GM23248 (cell line): ENCODE measurements at regions not wholly inside any gene's neighbourhood (a gene's known extent, or its start where the extent isn't known, plus 50 kb on each side); places are given as distances from the start of the nearest gene placed in this dataset.

Source experiments
- DNase-seq: peaks from one replicate; pipeline ENCODE4 v3.0.0-alpha.2; 2015
- H2AFZ ChIP-seq: fragments of 200-600 bp; sonication (generic); 2 replicates; pipeline ENCODE4 v1.6.1; 2016; ENCODE audit warnings: antibody characterized with exemption
- H3F3A ChIP-seq: fragments of 200-600 bp; sonication (generic); 2 replicates; pipeline ENCODE4 v1.6.1; 2016; ENCODE audit warnings: mild to moderate bottlenecking, antibody characterized with exemption, mixed run types; ENCODE audit not compliant: insufficient read depth
- H3K27ac ChIP-seq: fragments of 200-600 bp; sonication (generic); 2 replicates; pipeline ENCODE4 v1.5.1; 2016; ENCODE audit warnings: mild to moderate bottlenecking
- H3K27me3 ChIP-seq: fragments of 200-600 bp; sonication (generic); replicated peaks from 2 replicates; pipeline ENCODE4 v1.6.1; 2016; ENCODE audit warnings: mild to moderate bottlenecking; ENCODE audit not compliant: insufficient read depth
- H3K36me3 ChIP-seq: fragments of 200-600 bp; sonication (generic); 2 replicates; pipeline ENCODE4 v1.6.1; 2016; ENCODE audit warnings: low read depth, mild to moderate bottlenecking
- H3K4me1 ChIP-seq: fragments of 200-600 bp; sonication (generic); 2 replicates; pipeline ENCODE4 v1.6.1; 2016; ENCODE audit warnings: mild to moderate bottlenecking; ENCODE audit not compliant: insufficient read depth
- H3K4me2 ChIP-seq: fragments of 200-600 bp; sonication (generic); one replicate; pipeline ENCODE4 v1.6.1; 2016; ENCODE audit warnings: mild to moderate bottlenecking; ENCODE audit not compliant: unreplicated experiment
- H3K4me3 ChIP-seq: fragments of 200-600 bp; sonication (generic); 2 replicates; pipeline ENCODE4 v1.5.1; 2016; ENCODE audit warnings: mild to moderate bottlenecking
- H3K79me2 ChIP-seq: fragments of 200-600 bp; sonication (generic); 2 replicates; pipeline ENCODE4 v1.6.1; 2016; ENCODE audit warnings: mild to moderate bottlenecking; ENCODE audit not compliant: insufficient read depth
- H3K9ac ChIP-seq: fragments of 200-600 bp; sonication (generic); 2 replicates; pipeline ENCODE4 v1.6.1; 2016; ENCODE audit warnings: mild to moderate bottlenecking
- H3K9me2 ChIP-seq: fragments of 200-600 bp; sonication (generic); 2 replicates; pipeline ENCODE4 v1.6.1; 2016; ENCODE audit warnings: mixed run types, mild to moderate bottlenecking, moderate library complexity; ENCODE audit not compliant: insufficient read depth
- H3K9me3 ChIP-seq: fragments of 200-600 bp; sonication (generic); one replicate; pipeline ENCODE4 v1.6.1; 2017; ENCODE audit warnings: low read depth
- H4K20me1 ChIP-seq: fragments of 200-600 bp; sonication (generic); 2 replicates; pipeline ENCODE4 v1.6.0; 2016; ENCODE audit not compliant: insufficient read depth
- EZH2 ChIP-seq: fragments of 200-600 bp; sonication (generic); IDR thresholded peaks from 2 replicates; pipeline ENCODE4 v1.6.1; 2018; ENCODE audit warnings: antibody characterized with exemption, mild to moderate bottlenecking; ENCODE audit not compliant: insufficient read depth, poor library complexity, severe bottlenecking
- EZH2phosphoT487 ChIP-seq: fragments of 200-600 bp; sonication (generic); IDR thresholded peaks from 2 replicates; pipeline ENCODE4 v1.6.1; 2018; ENCODE audit warnings: antibody characterized with exemption, moderate library complexity, mild to moderate bottlenecking, low read depth; ENCODE audit not compliant: insufficient read depth
- WGBS, 2 experiments: methylation state at CpG; one replicate each; pipeline ENCODE4 v1.1.6; 2015 to 2017; ENCODE audit warnings: low lambda C conversion rate in 2 of 2, low coverage in 1 of 2; ENCODE audit errors: missing lambda C conversion rate in 2 of 2; 5-methylcytosine and 5-hydroxymethylcytosine counted together
- in situ Hi-C: fragments of 300-500 bp; cut with MboI; formaldehyde crosslinking; loops from 2 replicates; pipeline ENCODE4 v1.15.0; 2020

- no peak for TF ChIP-seq EZH2
- no peak for TF ChIP-seq EZH2phosphoT487
- H3K27me3 ChIP-seq = no peaks in the 10 kb centered on the region; the same call in 1 of the 2 replicates
- no peak for DNase-seq
- in situ Hi-C loops = no loop called here
- no peak overlapping the region for H3K9ac ChIP-seq
- H3K9me3 ChIP-seq = no peaks in the 10 kb centered on the region
- H2AFZ ChIP-seq = no peak overlapping the region
- no peak overlapping the region for H3K4me3 ChIP-seq
- no peaks in the 10 kb centered on the region for H3K9me2 ChIP-seq
- H3K79me2 ChIP-seq = no peaks in the 10 kb centered on the region
- H3F3A ChIP-seq = no peaks in the 10 kb centered on the region
- no peaks in the 10 kb centered on the region for H3K4me1 ChIP-seq
- H3K36me3 ChIP-seq = no peaks in the 10 kb centered on the region
- WGBS, 2 experiments = 13 to 14% methylated on average over 4 of the region's 4 CpGs
- H3K4me2 ChIP-seq = no peak overlapping the region
- no peaks in the 10 kb centered on the region for H4K20me1 ChIP-seq
- no peak overlapping the region for H3K27ac ChIP-seq
These were observed 72.1 kb upstream of the TENM4 start for GRCh38 chr11:79512706-79513469.

- Histone ChIP-seq H2AFZ (no peak overlapping the region), H3K4me1 (no peaks in the 10 kb centered on the region), H3K27me3 (peaks cover under 1% of the 10 kb centered on the region; the same call in 1 of the 2 replicates), H3K4me2 (no peak overlapping the region), H4K20me1 (no peaks in the 10 kb centered on the region), H3K9me2 (no peaks in the 10 kb centered on the region), H3K36me3 (no peaks in the 10 kb centered on the region), H3K27ac (no peak overlapping the region), H3K9ac (no peak overlapping the region), H3K4me3 (no peak overlapping the region), H3K79me2 (no peaks in the 10 kb centered on the region), H3K9me3 (no peaks in the 10 kb centered on the region), H3F3A (no peaks in the 10 kb centered on the region)
- 51 to 58% methylated on average over 9 of the region's 9 CpGs for WGBS, 2 experiments
- in situ Hi-C loops = no loop called here
- TF ChIP-seq EZH2phosphoT487 = no peak
- no peak for DNase-seq
These were observed 70.1 kb upstream of the TENM4 start for GRCh38 chr11:79510960-79511359.

- H3K4me2 ChIP-seq = no peak overlapping the region
- in situ Hi-C loops = no loop called here
These were observed 67.6 kb upstream of the TENM4 start for GRCh38 chr11:79508461-79508860.

GRCh38 chr11:79507706-79508105 lies 66.9 kb upstream of the TENM4 start:
- Histone ChIP-seq H3K27me3 (peaks cover 14% of the 10 kb centered on the region; the same call in 1 of the 2 replicates), H3K9ac (no peak overlapping the region), H4K20me1 (no peaks in the 10 kb centered on the region), H3K4me2 (no peak overlapping the region), H2AFZ (no peak overlapping the region), H3K4me1 (no peaks in the 10 kb centered on the region), H3F3A (no peaks in the 10 kb centered on the region), H3K79me2 (no peaks in the 10 kb centered on the region), H3K27ac (no peak overlapping the region), H3K9me2 (no peaks in the 10 kb centered on the region), H3K4me3 (no peak overlapping the region), H3K36me3 (no peaks in the 10 kb centered on the region), H3K9me3 (no peaks in the 10 kb centered on the region)
- no peak for TF ChIP-seq EZH2
- no peak for TF ChIP-seq EZH2phosphoT487
- 44% methylated on average over 7 of the region's 7 CpGs for WGBS, 2 experiments
- in situ Hi-C loops = no loop called here
- no peak for DNase-seq

More at GRCh38 chr11:79508461-79508860, 67.6 kb upstream of the TENM4 start:
- Histone ChIP-seq H3F3A (no peaks in the 10 kb centered on the region), H3K79me2 (no peaks in the 10 kb centered on the region), H3K27ac (no peak overlapping the region), H3K9me2 (no peaks in the 10 kb centered on the region), H3K9me3 (no peaks in the 10 kb centered on the region), H4K20me1 (no peaks in the 10 kb centered on the region), H3K4me3 (no peak overlapping the region), H3K36me3 (no peaks in the 10 kb centered on the region), H3K27me3 (peaks cover 14% of the 10 kb centered on the region; the same call in 1 of the 2 replicates), H3K4me1 (no peaks in the 10 kb centered on the region), H3K9ac (no peak overlapping the region), H2AFZ (no peak overlapping the region)
- TF ChIP-seq EZH2 = no peak
- no peak for TF ChIP-seq EZH2phosphoT487
- DNase-seq = no peak
- 0 to 1% methylated on average over 3 of the region's 3 CpGs for WGBS, 2 experiments
